ENCODE measurements at regions not wholly inside any gene's neighbourhood (a gene's known extent, or its start where the extent isn't known, plus 50 kb on each side); places are given as distances from the start of the nearest gene placed in this dataset.
A peak's percentile ranks its signal among the peaks of the same experiment; 100 is the strongest.

GRCh38 chrX:7216981-7217587 is 69.1 kb upstream of the PUDP start:
- DNase-seq = no peak

- peak; percentile 49 for DNase-seq
These were observed 67.9 kb upstream of the PUDP start for GRCh38 chrX:7215842-7216241.

GRCh38 chrX:7214251-7214650 is 66.3 kb upstream of the PUDP start:
- no peak for DNase-seq

GRCh38 chrX:7205037-7205577 is 57.2 kb upstream of the PUDP start:
- no peak for DNase-seq

- no peak for DNase-seq
These were observed 56.7 kb upstream of the PUDP start for GRCh38 chrX:7204619-7205018.

GRCh38 chrX:7202206-7202605 is 54.3 kb upstream of the PUDP start:
- no peak for DNase-seq

GRCh38 chrX:7201496-7201895 is 53.5 kb upstream of the PUDP start:
- no peak for DNase-seq

GRCh38 chrX:7198499-7198898 is 50.5 kb upstream of the PUDP start:
- DNase-seq = no peak
